Glomerular visceral epithelial cell (primary cell): ENCODE measurements at regions not wholly inside any gene's neighbourhood (a gene's known extent, or its start where the extent isn't known, plus 50 kb on each side); places are given as distances from the start of the nearest gene placed in this dataset.
A peak's percentile ranks its signal among the peaks of the same experiment; 100 is the strongest.
"Not testable (repeated sequence)": the region's sequence is repeated elsewhere in the genome, so short reads cannot be mapped to it uniquely, and the experiment has no call there.

Source experiments
- DNase-seq: peaks from one replicate; pipeline ENCODE4 v3.0.0-alpha.2; 2016; ENCODE audit errors: extremely low spot score

DNA sequence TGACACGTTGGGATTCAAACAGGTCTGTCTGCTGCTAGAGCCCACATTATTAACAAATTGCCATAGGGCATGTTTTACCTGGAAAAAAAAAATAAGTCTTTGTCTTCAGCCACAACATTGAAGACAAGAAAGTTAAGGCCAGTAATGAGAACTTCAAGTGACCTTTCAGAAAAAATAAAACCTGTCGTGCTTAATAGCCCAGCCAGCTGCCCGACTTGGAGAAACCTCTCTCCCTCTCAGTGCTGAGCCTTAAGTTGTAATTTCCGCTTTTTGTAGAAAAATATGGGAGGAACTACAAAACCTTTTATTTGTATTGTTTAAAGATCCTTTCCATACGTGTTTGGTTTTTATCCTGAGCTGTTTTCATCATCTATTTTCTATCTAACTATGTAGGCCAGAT, 454.3 kb upstream of the SLITRK6 start:
- not testable (repeated sequence) for DNase-seq

DNA sequence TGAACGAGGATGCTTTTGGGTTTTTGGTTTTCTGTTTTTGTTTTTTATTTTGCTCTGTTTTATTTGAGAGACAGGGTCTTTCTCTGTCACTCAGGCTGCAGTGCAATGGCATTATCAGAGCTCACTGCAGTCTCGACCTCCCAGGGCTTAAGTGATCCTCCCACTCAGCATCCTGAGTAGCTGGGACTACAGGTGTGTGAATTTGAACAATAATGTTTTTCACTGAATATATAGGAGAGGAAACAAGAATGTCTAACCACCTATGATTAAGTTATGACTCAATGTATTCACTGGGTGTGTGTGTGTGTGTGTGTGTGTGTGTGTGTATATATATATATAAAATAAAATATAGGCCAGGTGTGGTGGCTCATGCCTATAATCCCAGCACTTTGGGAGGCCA, 456.6 kb upstream of the SLITRK6 start:
- DNase-seq, result not testable (repeated sequence)

DNA sequence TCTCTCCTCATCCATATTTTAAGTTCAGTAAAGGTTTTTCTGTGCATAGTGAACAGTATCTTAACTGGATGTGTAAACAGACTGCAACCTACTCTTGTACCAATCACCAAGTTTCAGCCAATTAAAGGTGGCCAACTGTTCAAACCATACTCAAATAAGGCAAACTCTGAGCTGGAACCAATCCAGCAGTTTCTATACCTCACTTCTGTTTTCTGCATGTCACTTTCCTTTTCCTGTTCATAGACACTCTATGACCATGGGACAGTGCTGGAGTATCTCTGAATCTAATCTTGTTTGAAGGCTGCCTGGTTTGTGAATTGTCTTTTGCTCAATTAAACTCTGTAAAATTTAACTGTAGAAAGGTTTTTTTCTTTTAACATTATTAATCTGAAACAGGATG, 470.3 kb upstream of the SLITRK6 start:
- DNase-seq, result no peak

DNA sequence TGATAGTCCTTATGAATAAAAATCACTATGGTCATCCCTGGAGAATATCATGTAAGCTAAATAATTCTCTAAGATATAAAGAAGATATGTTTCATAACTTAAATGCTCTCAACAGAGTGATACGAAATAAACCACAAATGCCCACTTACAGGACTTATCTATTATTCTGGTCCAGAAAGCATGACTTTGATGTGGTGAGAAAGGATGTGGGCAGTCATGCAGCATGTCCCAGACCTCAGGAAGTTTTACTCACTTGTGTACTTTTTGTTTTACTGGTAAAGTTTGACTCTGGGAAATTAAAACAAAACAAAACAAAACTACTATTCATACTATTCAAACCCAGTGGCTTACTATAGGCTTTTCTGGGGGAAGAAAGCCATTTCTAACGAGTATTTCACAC, 483.2 kb upstream of the SLITRK6 start:
- DNase-seq, result peak; percentile 72

DNA sequence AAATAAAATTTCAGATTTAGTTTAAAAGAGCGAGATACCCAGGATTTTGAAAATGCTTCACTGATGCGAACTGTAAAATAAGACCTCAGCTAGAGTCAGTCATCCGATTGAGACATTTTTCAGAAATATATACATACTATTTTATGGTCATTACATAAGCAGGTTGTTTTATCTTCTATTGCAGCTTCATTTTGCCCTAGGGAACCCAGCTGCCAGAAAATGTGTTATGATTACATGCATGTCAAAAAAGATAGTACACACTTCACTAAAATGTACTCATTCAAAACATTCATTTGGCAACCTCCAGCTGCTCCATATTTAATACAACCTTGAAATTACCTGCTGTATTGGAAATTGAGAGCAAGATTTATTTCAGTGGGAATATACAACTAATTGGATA, 483.8 kb upstream of the SLITRK6 start:
- no peak for DNase-seq

DNA sequence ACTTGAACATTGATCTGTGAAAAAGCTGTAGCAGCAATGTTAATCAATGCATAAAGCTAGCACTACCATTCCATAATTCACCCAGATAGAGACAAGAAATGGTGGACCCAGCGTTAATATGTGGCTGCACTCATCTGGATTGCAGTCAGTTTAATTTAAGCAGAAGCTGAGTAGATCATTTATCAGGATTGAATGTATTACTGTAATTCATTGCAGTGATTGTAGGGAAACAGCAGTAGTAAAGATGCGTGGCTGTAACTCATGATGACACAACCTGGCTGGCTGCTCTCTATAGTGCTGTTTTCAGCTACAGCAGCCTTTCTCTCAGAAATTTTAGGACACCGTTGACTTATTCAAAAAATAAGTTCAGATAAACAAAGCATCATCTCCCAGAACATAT, 499.5 kb upstream of the SLITRK6 start:
- DNase-seq, result no peak

DNA sequence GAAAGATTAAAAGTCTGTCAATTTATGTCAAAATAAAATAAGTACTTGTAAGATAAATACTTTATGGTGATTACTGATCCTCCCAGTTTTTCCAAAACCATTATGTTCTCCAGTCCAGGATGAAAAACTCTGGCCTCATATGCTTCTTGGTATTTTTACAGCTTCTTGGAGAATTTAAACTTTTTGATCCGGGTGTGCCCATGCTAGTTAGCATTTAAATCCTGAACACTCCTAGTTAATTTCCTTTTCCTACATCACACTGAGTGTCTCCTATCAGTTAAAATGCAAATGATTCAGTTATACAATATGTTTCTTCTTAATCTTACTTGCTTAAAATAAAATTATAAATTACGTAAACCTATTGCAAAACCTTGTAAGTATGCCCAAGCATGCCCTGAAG, 499.9 kb upstream of the SLITRK6 start:
- no peak for DNase-seq

DNA sequence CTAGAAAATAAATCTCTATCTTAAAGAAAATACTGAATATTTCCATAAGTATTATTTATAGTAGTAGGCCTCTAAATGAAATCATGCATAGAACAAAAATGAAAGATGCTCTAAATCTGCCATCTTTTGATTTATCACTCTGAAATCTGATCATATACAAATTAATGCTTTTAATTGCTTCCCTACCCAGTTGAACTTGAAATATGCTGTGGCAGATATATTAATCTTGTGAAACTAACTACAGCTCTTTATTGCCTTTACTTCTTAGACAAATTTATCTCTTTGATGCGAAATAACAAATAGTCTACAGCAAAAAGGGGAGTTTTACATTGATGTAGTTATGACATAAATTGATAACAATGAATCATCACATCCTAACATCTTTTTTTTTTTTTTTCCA, 510.7 kb upstream of the SLITRK6 start:
- DNase-seq, result no peak

DNA sequence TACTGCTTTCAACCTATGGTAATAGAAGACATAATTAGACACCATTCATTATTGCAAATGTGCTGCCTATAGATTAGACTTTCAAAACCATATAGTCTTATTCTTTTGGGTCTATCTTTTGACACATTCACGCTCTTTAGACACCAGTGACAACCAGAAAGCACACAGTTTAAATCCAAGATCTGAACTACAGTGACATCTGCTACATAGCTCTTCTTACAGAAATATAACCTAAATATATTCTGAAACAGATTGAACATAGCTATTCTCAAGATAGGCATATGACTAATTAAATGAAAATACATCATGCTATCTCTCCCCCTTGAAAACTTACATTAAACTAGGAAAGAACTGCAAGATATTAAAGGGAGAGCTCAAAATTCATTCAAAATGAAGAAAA, 514.2 kb upstream of the SLITRK6 start:
- no peak for DNase-seq

DNA sequence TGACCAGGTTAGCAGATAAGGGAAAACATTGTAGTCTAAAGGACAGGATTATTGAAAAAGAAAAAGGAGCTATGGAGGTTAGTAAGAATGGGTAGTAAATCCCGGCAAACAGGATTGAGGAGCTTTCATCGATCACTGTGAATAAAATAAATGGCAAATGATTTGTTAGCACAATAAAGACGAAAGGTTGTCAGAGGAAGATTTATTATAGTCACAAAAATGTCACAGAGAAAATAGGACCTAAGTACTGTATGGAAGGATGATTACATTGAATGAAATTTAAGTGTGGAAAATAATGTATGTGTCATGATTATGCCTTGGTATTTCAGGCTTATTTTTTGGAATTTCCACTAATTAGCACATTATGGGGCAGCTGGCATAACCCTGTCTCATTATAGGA, 519.2 kb upstream of the SLITRK6 start:
- no peak for DNase-seq

DNA sequence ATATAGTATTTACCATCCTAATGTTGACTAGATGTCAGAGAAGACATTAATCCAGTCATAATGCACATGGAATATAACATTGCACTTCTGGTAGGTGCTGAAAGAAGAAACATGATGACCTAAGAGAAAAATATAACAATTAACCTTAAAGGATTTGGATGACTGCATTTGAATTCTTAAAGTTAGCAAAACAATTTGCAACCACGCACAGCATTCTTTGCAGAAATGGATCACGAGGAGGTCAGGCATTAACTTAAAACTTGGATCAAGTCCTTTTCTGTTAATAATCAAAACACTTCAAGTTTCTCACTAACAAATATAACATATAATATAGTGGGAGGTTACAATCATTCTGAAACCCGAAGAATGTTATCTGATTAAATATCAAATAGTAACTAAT, 525.0 kb upstream of the SLITRK6 start:
- DNase-seq, result peak; percentile 41

DNA sequence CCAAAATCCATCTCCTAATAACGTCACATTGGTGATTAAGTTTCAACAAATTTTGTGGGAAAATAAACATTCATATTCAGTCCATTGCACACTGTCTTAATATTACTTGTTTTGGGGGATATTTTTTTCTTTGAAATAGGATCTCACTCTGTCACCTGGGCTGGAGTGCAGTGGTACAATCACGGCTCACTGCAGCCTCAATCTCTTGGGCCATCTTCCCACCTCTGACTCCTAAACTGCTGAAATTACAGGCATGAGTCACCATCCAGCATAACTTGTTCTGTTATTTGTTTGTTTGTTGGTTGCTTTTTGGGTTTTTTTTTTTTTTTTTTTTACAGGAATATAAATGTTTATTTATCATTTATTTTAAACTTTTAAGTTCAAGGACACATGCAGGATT, 556.1 kb upstream of the SLITRK6 start:
- DNase-seq, result no peak

DNA sequence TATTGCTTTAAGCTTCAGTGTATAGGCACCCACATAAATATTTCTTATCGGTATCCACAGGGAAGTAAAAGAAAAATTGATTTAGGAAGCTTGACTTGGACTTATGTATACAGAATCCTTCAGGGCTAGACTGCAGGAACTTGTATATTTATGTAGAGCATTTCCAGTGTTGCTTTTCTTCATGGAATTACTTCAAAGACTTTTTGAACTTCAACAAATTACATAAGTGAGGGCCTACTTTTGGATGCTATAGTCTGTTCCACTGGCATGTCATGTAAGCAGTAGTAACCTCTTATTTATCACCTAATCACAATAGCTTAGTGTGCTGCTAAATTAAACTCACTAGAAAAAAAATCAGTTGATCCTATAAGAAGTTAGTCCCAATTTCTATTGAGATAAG, 557.9 kb upstream of the SLITRK6 start:
- no peak for DNase-seq

DNA sequence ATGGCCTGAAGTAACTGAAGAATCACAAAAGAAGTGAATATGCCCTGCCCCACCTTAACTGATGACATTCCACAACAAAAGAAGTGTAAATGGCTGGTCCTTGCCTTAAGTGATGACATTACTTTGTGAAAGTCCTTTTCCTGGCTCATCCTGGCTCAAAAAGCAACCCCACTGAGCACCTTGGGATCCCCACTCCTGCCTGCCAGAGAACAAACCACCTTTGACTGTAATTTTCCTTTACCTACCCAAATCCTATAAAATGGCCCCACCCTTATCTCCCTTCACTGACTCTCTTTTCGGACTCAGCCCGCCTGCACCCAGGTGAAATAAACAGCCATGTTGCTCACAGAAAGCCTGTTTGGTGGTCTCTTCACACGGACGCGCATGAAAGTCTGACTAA, 564.5 kb upstream of the SLITRK6 start:
- DNase-seq, result not testable (repeated sequence)

DNA sequence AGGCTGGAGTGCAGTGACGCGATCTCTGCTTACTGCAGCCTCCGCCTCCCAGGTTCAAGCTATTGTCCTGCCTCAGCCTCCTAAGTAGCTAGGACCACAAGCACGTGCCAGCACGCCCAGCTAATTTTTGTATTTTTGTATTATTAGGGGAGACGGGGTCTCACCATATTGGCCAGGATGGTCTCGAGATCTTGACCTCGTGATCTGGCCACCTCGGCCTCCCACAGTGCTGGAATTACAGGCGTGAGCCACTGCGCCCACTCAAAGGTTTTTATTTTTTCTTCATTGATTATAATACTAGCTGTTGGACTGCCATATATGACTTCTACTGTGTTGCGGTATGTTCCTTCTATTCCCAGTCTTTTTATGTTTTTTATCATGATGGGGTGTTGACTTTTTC, 569.7 kb upstream of the SLITRK6 start:
- DNase-seq, result no peak

DNA sequence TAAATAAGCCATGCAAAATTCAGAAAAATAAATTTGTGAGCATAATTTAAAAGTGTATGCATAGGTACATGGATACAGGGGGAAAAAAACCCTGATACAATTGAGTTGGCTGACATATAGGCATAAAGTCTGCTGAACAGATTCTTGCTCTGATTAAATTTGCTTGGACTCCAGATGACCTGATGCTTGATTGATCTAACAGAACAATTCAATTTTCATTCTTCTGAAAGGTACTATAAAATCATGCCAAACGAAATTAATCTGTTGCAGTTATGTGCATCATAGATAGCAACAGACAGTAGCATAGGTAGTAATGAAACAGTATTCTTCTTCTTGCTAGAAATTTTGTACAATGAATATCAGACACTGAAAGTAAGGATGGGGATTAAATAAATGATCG, 578.2 kb upstream of the SLITRK6 start:
- DNase-seq, result no peak

DNA sequence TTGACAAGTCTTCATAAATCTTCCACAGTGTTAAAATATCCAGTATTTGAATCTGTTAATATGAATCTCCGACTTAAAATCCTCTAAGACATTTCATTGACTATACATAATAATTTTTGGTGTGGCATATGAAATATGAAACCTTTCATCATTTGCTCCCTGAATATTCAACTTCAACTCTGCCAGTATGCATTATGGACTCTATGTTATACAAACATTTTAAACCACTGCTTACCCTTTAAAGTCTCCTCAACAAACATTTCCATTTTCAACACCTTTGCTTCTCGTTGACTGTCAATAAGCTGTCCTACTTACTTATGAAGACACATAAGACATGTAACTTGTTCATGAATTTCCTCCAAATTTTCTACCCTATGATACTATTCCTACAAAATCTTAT, 579.4 kb upstream of the SLITRK6 start:
- DNase-seq, result no peak

DNA sequence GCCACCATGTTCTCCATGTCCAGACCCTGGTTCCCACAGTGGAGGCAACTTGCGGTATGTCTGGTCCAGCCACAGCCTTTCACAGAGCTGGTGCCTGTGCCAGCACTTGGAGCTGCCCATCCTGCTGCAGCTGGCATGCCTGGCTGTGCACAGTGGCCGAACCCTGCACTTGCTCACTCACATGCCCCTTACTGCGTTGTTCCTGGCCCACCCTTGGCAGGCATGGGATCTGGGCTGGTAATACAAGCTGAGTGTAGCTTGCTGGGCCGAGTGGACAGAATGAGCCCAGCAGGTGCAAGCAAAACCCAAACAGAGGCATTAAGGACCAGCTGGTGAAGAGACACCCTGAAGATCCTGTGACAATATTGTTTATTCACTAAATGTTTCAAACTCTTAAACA, 583.9 kb upstream of the SLITRK6 start:
- no peak for DNase-seq

DNA sequence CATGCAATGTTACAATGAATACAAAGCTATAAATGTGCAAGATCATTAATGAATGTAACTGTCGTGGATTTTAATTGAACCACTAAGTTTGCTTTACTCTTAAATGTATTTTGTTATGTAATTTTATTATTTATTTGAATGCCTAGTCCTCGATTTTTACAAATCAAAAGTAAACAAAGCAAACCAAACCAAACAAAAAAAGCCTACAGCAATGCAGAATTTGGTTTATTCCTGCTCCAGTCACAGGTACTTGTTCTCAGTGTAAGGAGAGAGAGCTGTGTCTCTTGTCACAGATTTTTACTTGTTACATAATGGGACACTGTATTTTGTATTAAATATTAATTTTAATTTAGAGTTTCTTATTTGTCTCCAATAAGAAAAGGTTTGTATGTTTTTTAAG, 584.3 kb upstream of the SLITRK6 start:
- DNase-seq, result no peak

DNA sequence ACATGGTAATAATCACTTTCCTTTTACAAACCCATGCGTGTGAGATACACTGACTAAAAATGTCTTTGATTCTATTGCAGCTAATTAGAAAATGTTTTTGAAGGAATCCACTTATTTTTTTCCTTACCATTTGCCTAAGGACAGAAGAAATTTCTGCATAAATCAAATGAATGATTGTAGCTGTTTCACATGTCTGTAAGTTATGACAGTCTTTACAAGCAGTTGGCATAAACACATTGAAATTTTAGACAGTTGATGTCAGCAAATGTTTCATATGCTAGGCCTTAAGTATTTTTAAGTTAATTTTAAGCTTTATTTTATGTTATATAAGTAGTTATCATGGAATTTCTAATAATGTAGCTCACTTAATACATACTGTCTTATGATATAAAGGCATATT, 598.4 kb upstream of the SLITRK6 start:
- no peak for DNase-seq

DNA sequence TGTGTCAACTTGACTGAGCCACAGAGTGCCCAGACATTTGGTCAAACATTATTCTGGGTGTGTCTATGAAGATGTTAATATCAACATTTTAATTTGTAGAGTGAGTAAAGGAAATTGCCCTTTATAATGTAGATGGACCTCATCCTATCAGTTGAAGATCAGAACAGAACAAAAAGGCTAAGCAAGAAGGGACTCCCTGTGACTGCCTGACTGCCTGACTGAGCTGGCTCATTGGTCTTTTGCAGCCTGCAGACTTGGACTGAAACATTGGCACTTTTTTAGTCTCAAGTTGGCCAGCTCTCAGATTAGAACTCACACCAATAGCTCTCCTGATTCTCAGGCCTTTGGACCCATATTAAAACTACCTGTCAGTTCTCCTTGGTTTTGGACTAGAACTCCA, 600.4 kb upstream of the SLITRK6 start:
- no peak for DNase-seq

DNA sequence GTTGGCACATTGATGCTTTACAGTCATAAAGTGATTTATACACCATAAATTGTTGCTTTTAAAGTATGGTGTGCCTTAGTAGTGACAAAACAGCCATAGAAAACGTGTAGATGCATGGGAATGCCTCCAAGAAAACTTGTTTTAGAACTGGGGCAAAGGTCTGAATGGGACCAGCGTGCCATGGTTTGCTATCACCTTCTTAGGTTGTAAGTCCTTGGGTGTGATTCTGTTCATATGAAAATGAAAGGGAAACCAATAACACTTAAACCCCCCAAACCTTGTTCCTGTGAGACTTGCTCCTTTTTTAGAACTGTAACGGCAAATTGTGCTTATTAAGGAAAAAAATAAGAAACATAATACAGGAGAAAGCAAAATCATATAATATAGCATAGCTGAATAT, 603.3 kb upstream of the SLITRK6 start:
- DNase-seq, result no peak

DNA sequence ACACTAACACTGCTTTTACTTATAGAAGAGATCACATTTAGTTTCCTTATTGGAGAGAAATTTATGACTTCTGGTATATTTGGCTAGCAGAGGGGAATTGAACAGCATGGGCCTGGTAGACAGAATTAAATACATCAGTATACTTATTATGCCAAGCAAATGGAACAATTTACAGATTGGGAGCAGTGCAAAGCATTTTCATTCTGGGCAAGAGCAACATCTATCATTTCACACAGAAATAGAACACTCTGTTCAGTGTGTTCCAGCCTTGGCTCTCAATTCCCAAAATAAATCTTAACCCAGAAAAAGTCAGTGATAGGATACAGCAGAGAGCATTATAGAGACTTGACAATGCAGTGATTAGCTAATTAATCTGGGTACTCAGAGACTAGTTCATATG, 604.0 kb upstream of the SLITRK6 start:
- DNase-seq, result no peak

DNA sequence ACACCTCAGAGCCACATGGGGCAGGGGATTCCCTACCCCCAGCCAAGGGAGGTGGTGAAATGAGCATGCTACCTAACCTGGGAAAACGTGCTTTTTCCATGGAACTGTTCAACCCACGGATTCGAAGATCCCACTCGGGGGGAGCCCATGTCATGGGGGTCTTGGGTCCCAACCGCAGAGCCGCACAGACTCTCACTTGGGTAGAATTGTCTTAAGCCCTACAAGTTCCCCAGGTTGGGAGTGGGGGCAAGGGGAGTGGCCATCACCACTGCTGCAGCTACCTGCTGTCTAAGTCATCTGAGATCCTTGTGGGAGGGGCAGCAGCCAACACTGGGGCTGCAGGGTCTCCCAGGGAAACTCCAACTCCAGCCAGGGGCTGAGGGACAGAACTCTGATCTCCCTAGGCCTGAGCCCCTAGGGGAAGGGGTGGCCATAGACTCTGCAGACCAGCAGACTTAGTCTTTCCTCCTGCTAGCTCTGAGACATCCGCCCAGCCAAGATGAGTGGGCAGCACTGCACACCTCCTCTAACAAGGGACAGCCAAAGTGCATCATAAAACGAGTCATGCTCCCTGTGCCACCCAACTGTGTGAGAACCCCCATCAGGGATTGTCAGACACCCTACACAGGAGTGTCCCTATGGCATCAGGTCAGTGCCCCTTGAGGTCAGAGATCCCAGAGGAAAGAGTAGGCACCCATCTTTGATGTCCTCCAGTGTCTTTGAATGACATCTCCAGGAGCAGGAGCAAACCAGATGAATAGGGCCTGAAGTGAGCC, 610.4 kb upstream of the SLITRK6 start:
- no peak for DNase-seq
